GM12878 (cell line): ENCODE measurements at regions not wholly inside any gene's neighbourhood (a gene's known extent, or its start where the extent isn't known, plus 50 kb on each side); places are given as distances from the start of the nearest gene placed in this dataset.

ENCODE experiments used
- ATAC-seq: fragments of 200-7000 bp; cut with Tn5 transposase; 3 replicates; pipeline ENCODE4 v1.9.1; 2020; ENCODE audit warnings: mild to moderate bottlenecking, moderate library complexity
- BruUV-seq: library from RNA; stranded (reverse); fragments of 400-500 nt; replicated peaks from 2 replicates; lab custom pipeline; 2021; lab: Mats Ljungman, UMichigan
- CTCF ChIA-PET: fragments of 300-600 bp; sonication (Branson Sonifier 250); formaldehyde crosslinking; extraction: SDS; loops from one replicate; lab custom pipeline; 2021; ENCODE audit warnings: inconsistent platforms; lab: Yijun Ruan, JAX
- POLR2A ChIA-PET: fragments of 350-600 bp; formaldehyde crosslinking; extraction: SDS; loops from one replicate; lab custom pipeline; 2021; ENCODE audit warnings: inconsistent platforms; lab: Charles Lee
- RAD21 ChIA-PET: fragments of 300-600 bp; sonication (Branson Sonifier 250); formaldehyde crosslinking; loops from one replicate; lab custom pipeline; 2023; ENCODE audit warnings: antibody characterized with exemption; ENCODE audit not compliant: unreplicated experiment; lab: Charles Lee
- SMC1A ChIA-PET: fragments of 300-600 bp; sonication (Branson Sonifier 250); formaldehyde crosslinking; loops from one replicate; lab custom pipeline; 2023; ENCODE audit not compliant: unreplicated experiment, uncharacterized antibody; lab: Charles Lee
- DNase-seq: peaks from one replicate; pipeline ENCODE4 v3.0.0-alpha.2; 2011; ENCODE audit warnings: low read depth, low spot score
- FAIRE-seq: peaks from 3 replicates; lab custom pipeline; 2011; peaks lifted over from hg19 to GRCh38; lab: Jason Lieb, UNC
- H2AFZ ChIP-seq: 2 replicates; pipeline ENCODE4 v1.6.0; 2011; ENCODE audit warnings: low read depth, low read length, control low read depth; ENCODE audit not compliant: control insufficient read depth
- H3K27ac ChIP-seq: 2 replicates; pipeline ENCODE4 v1.5.1; 2011; ENCODE audit warnings: control low read depth; ENCODE audit not compliant: control insufficient read depth, insufficient read depth
- H3K27me3 ChIP-seq, 2 experiments: replicated peaks in 1 of 2; 2 replicates each; pipeline versions ENCODE4 v1.6.0 to v1.6.1; 2011; ENCODE audit warnings: low read length in 1 of 2; ENCODE audit not compliant: control insufficient read depth in 2 of 2, insufficient read depth in 2 of 2
- H3K36me3 ChIP-seq, 2 experiments: 2 replicates each; pipeline ENCODE4 v1.5.1; 2011; ENCODE audit warnings: low read length in 1 of 2; ENCODE audit not compliant: control insufficient read depth in 2 of 2, insufficient read depth in 2 of 2
- H3K4me1 ChIP-seq: 2 replicates; pipeline ENCODE4 v1.6.1; 2011; ENCODE audit warnings: mild to moderate bottlenecking, low read length, moderate library complexity, mixed read lengths; ENCODE audit not compliant: control insufficient read depth, insufficient read depth
- H3K4me2 ChIP-seq: 2 replicates; pipeline ENCODE4 v1.6.0; 2011; ENCODE audit warnings: control low read depth; ENCODE audit not compliant: control insufficient read depth, insufficient read depth
- H3K4me3 ChIP-seq: fragments of 200-600 bp; sonication (generic); 2 replicates; pipeline ENCODE4 v1.5.1; 2016
- H3K79me2 ChIP-seq: 2 replicates; pipeline ENCODE4 v1.6.0; 2011; ENCODE audit warnings: low read length; ENCODE audit not compliant: control insufficient read depth, insufficient read depth
- H3K9ac ChIP-seq: 2 replicates; pipeline ENCODE4 v1.8.0; 2011; ENCODE audit warnings: low read length, control low read depth, mixed read lengths; ENCODE audit not compliant: control insufficient read depth, insufficient read depth
- H3K9me3 ChIP-seq: replicated peaks from 3 replicates; pipeline ENCODE4 v1.5.1; 2011; ENCODE audit warnings: mild to moderate bottlenecking, low read length; ENCODE audit not compliant: control insufficient read depth, insufficient read depth
- H4K20me1 ChIP-seq: 2 replicates; pipeline ENCODE4 v1.6.0; 2011; ENCODE audit not compliant: control insufficient read depth, insufficient read depth
- ASH2L ChIP-seq: fragments of 300-600, 200-600 bp; sonication (generic); IDR thresholded peaks from 2 replicates; pipeline ENCODE4 v1.6.1; 2017; ENCODE audit warnings: low read depth, mild to moderate bottlenecking, borderline replicate concordance
- BMI1 ChIP-seq: fragments of 450-650 bp; IDR thresholded peaks from 2 replicates; pipeline ENCODE4 v1.6.1; 2016; ENCODE audit warnings: mild to moderate bottlenecking, moderate library complexity, borderline replicate concordance
- CBX5 ChIP-seq: sonication (generic); IDR thresholded peaks from 2 replicates; pipeline ENCODE4 v1.6.1; 2016; ENCODE audit warnings: low read depth, moderate library complexity, mild to moderate bottlenecking, inconsistent platforms
- CTCF ChIP-seq, 3 experiments: IDR thresholded peaks in 2 of 3; conservative IDR thresholded peaks in 1 of 3; 2 replicates each; pipeline ENCODE4 v1.5.1; 2011; ENCODE audit warnings: low read depth in 3 of 3, low read length in 3 of 3, mild to moderate bottlenecking in 3 of 3, control low read depth in 2 of 3, moderate library complexity in 2 of 3, inconsistent platforms in 1 of 3, mixed read lengths in 1 of 3; ENCODE audit not compliant: control insufficient read depth in 2 of 3, insufficient read depth in 1 of 3; ENCODE audit errors: extremely low read depth in 1 of 3
- EP300 ChIP-seq, 2 experiments: fragments of 150-350 bp in 1 of 2; IDR thresholded peaks; 2 replicates each; pipeline ENCODE4 v1.6.1; 2011 to 2012; ENCODE audit warnings: low read depth in 2 of 2, low read length in 2 of 2, borderline replicate concordance in 1 of 2, improper control_type of control experiment in 1 of 2, inconsistent platforms in 1 of 2; ENCODE audit not compliant: control insufficient read depth in 1 of 2
- HDAC6 ChIP-seq: fragments of 200-600 bp; sonication (generic); IDR thresholded peaks from one replicate; pipeline ENCODE4 v1.8.0; 2017; ENCODE audit warnings: antibody characterized with exemption; ENCODE audit not compliant: unreplicated experiment
- JUNB ChIP-seq: IDR thresholded peaks from 2 replicates; pipeline ENCODE4 v1.6.1; 2016; ENCODE audit warnings: antibody characterized with exemption, mild to moderate bottlenecking
- KAT2A ChIP-seq: conservative IDR thresholded peaks from 2 replicates; pipeline ENCODE4 v1.6.1; 2011; ENCODE audit warnings: low read depth, low read length; ENCODE audit not compliant: control insufficient read depth
- KDM1A ChIP-seq: fragments of 200-600 bp; sonication (generic); IDR thresholded peaks from 2 replicates; pipeline ENCODE4 v1.6.1; 2016; ENCODE audit warnings: borderline replicate concordance
- MYC ChIP-seq: IDR thresholded peaks from 2 replicates; pipeline ENCODE4 v1.6.1; 2011; ENCODE audit warnings: mild to moderate bottlenecking, low read length, moderate library complexity, inconsistent platforms; ENCODE audit not compliant: insufficient read depth, insufficient replicate concordance, insufficient read length, severe bottlenecking
- NR2C2 ChIP-seq: IDR thresholded peaks from 2 replicates; pipeline ENCODE4 v1.6.1; 2011; ENCODE audit warnings: borderline replicate concordance, low read depth; ENCODE audit not compliant: control insufficient read depth, insufficient read length
- SMAD1 ChIP-seq: fragments of 450-650 bp; IDR thresholded peaks from 2 replicates; pipeline ENCODE4 v1.6.1; 2018; ENCODE audit warnings: mild to moderate bottlenecking, low read depth; ENCODE audit not compliant: partially characterized antibody
- TBL1XR1 ChIP-seq: IDR thresholded peaks from 2 replicates; pipeline ENCODE4 v1.6.1; 2012; ENCODE audit warnings: low read depth, low read length, improper control_type of control experiment
- ZBTB40 ChIP-seq: fragments of 450-650 bp; IDR thresholded peaks from 2 replicates; pipeline ENCODE4 v1.6.1; 2016; ENCODE audit warnings: mild to moderate bottlenecking, moderate library complexity, borderline replicate concordance
- ZNF622 ChIP-seq: fragments of 450-650 bp; IDR thresholded peaks from 2 replicates; pipeline ENCODE4 v1.6.1; 2017; ENCODE audit warnings: mild to moderate bottlenecking, inconsistent platforms
- WGBS: methylation state at CpG from one replicate; pipeline ENCODE4 v1.1.6; 2016; ENCODE audit warnings: low lambda C conversion rate; ENCODE audit not compliant: insufficient replicate concordance, insufficient coverage; ENCODE audit errors: missing lambda C conversion rate; 5-methylcytosine and 5-hydroxymethylcytosine counted together
- in situ Hi-C: fragments of 300-500 bp; cut with MboI; formaldehyde crosslinking; loops from 9 replicates; pipeline ENCODE4 v1.14.3; 2018; ENCODE audit warnings: mixed read lengths
- intact Hi-C: fragments of 100-400 bp; cut with micrococcal nuclease; formaldehyde crosslinking; loops from one replicate; pipeline ENCODE4 v1.14.2; 2022; ENCODE audit not compliant: unreplicated experiment

GRCh38 chr11:4190519-4190918, 95.9 kb downstream of the RRM1 start:
- no peak for FAIRE-seq
- Histone ChIP-seq H2AFZ (no peak overlapping the region), H3K36me3 (no peaks in the 10 kb centered on the region), H3K27me3 (no peaks in the 10 kb centered on the region; a peak in 1 of 4 replicates), H3K4me3 (no peak overlapping the region), H3K27ac (no peak overlapping the region), H3K79me2 (no peaks in the 10 kb centered on the region), H4K20me1 (no peaks in the 10 kb centered on the region), H3K9ac (no peak overlapping the region), H3K4me2 (no peak overlapping the region), H3K9me3 (no peaks in the 10 kb centered on the region), H3K4me1 (no peaks in the 10 kb centered on the region)
- RAD21 ChIA-PET: no interaction called here
- ATAC-seq: no peak
- intact Hi-C loops: no loop called here
- TF ChIP-seq HDAC6 (no peak), CTCF (IDR thresholded peaks at IDR 0.05 in 2 of 3, conservative IDR thresholded peaks at IDR 0.05 in 1 of 3; ENCODE audit: control insufficient read depth in 2 of 3, extremely low read depth in 1 of 3, insufficient read depth in 1 of 3, low read depth in 3 of 3, low read length in 3 of 3) (no peak), KAT2A (no peak), JUNB (no peak), ASH2L (no peak), CBX5 (no peak), ZNF622 (no peak), MYC (no peak), SMAD1 (no peak), ZBTB40 (no peak), KDM1A (no peak), BMI1 (no peak), NR2C2 (no peak), TBL1XR1 (no peak), EP300 (IDR thresholded peaks at IDR 0.05; ENCODE audit: borderline replicate concordance in 1 of 2, control insufficient read depth in 1 of 2, low read depth in 2 of 2, low read length in 2 of 2) (no peak)
- SMC1A ChIA-PET: no interaction called here
- POLR2A ChIA-PET: no interaction called here
- no peak for DNase-seq
- CTCF ChIA-PET: no interaction called here
- no TSS peak for BruUV-seq
- 29% methylated on average over 8 of the region's 8 CpGs for WGBS
- in situ Hi-C loops: no loop called here
